T-cell (primary cell): ENCODE measurements at regions not wholly inside any gene's neighbourhood (a gene's known extent, or its start where the extent isn't known, plus 50 kb on each side); places are given as distances from the start of the nearest gene placed in this dataset.

Experiments
- ATAC-seq, 4 experiments: fragments of 200-7000 bp in 3 of 4; fragments of 150-1000 bp in 1 of 4; cut with Tn5 transposase; replicated peaks in 1 of 4; 1 replicate in 3 of 4; 2 replicates in 1 of 4; pipeline ENCODE4 v1.10.0; 2021; ENCODE audit warnings: moderate library complexity in 3 of 4, mild to moderate bottlenecking in 2 of 4, moderate number of reproducible peaks in 1 of 4
- CTCF ChIA-PET, 2 donors: fragments of 300-600 bp; sonication (Branson Sonifier 250); formaldehyde crosslinking; loops; one replicate each; lab custom pipeline; 2022; ENCODE audit warnings: antibody characterized with exemption in 2 of 2; lab: Charles Lee
- POLR2A ChIA-PET, 2 donors: fragments of 300-600 bp; sonication (Branson Sonifier 250); formaldehyde crosslinking; loops; one replicate each; lab custom pipeline; 2022; ENCODE audit warnings: antibody characterized with exemption in 2 of 2; lab: Charles Lee
- DNase-seq, 35 experiments: peaks; one replicate each; pipeline versions ENCODE4 v3.0.0 to v3.0.0-alpha.2; 2013 to 2023
- H3K27ac ChIP-seq: one replicate; pipeline ENCODE4 v1.5.1; 2013; ENCODE audit warnings: low read length
- H3K27me3 ChIP-seq, 2 experiments: replicated peaks in 1 of 2; 1 replicate in 1 of 2; 2 replicates in 1 of 2; pipeline versions ENCODE4 v1.6.1 to v1.7.0; 2013; ENCODE audit warnings: low read length in 1 of 2, mixed read lengths in 1 of 2; ENCODE audit not compliant: control insufficient read depth in 2 of 2, insufficient read depth in 2 of 2; ENCODE audit errors: extremely low read depth in 1 of 2
- H3K36me3 ChIP-seq, 2 donors: 1 replicate in 1 of 2; 2 replicates in 1 of 2; pipeline versions ENCODE4 v1.6.1 to v1.7.0; 2013; ENCODE audit warnings: low read length in 1 of 2; ENCODE audit not compliant: control insufficient read depth in 2 of 2, insufficient read depth in 1 of 2; ENCODE audit errors: extremely low read depth in 1 of 2
- H3K4me1 ChIP-seq, 2 experiments: 1 replicate in 1 of 2; 2 replicates in 1 of 2; pipeline versions ENCODE4 v1.6.1 to v1.7.0; 2013; ENCODE audit warnings: low read length in 2 of 2, mixed read lengths in 1 of 2; ENCODE audit not compliant: insufficient read depth in 2 of 2, control insufficient read depth in 1 of 2; ENCODE audit errors: extremely low read depth in 1 of 2
- H3K4me3 ChIP-seq, 2 donors: 1 replicate in 1 of 2; 2 replicates in 1 of 2; pipeline versions ENCODE4 v1.5.1 to v1.7.0; 2013; ENCODE audit warnings: mild to moderate bottlenecking in 2 of 2, low read length in 1 of 2, moderate library complexity in 1 of 2; ENCODE audit not compliant: control insufficient read depth in 1 of 2; ENCODE audit errors: extremely low read depth in 1 of 2
- H3K9me3 ChIP-seq: 2 replicates; pipeline ENCODE4 v1.7.0; 2013
- H3K27ac Mint-ChIP-seq, 2 donors: one replicate each; pipeline ENCODE4 v1.8.0; 2020 to 2021; ENCODE audit warnings: mild to moderate bottlenecking in 2 of 2, mixed read lengths in 2 of 2
- H3K27me3 Mint-ChIP-seq, 2 donors: one replicate each; pipeline ENCODE4 v1.8.0; 2021 to 2022; ENCODE audit warnings: mixed read lengths in 2 of 2
- H3K36me3 Mint-ChIP-seq: one replicate; pipeline ENCODE4 v1.8.0; 2021; ENCODE audit warnings: mixed read lengths
- H3K4me1 Mint-ChIP-seq, 3 donors: one replicate each; pipeline ENCODE4 v1.8.0; 2020 to 2022; ENCODE audit warnings: mixed read lengths in 3 of 3, mild to moderate bottlenecking in 1 of 3
- H3K4me3 Mint-ChIP-seq, 3 donors: one replicate each; pipeline ENCODE4 v1.8.0; 2020 to 2022; ENCODE audit warnings: mild to moderate bottlenecking in 3 of 3, mixed read lengths in 3 of 3, moderate library complexity in 3 of 3
- H3K9me3 Mint-ChIP-seq, 3 donors: one replicate each; pipeline ENCODE4 v1.8.0; 2020 to 2022; ENCODE audit warnings: mixed read lengths in 3 of 3
- WGBS: methylation state at CpG from one replicate; pipeline ENCODE4 v1.1.5; 2013; ENCODE audit warnings: missing lambda C conversion rate; ENCODE audit not compliant: insufficient coverage; 5-methylcytosine and 5-hydroxymethylcytosine counted together

DNA sequence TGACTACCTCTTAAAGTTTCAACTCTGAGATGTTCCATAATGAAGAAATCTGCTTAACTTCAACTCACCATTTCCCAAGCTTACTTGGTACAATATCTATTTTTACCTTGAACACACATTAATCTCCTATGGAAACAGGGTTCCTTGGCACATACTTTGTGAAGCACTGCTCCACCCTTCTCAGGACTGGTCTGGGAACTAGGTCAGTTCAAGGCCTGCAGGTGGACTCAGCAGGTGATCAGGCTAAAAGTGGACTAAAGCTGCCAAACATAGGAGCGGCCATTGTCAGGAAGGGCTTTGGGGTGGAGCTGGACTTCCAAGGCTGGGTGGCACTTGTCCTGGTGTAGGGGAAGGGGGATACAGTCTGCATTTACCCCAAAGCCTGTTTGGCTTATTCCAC lies 202.3 kb downstream of the NUAK1 start:
- H3K36me3 ChIP-seq, result no peaks in the 10 kb centered on the region
- H3K4me3 ChIP-seq, result no peak overlapping the region
- Mint-ChIP-seq H3K27ac (no peak overlapping the region), H3K4me3 (no peak overlapping the region), H3K4me1 (no peaks in the 10 kb centered on the region), H3K36me3 (no peaks in the 10 kb centered on the region), H3K9me3 (peaks cover 0 to 3% (median 0%) of the 10 kb centered on the region in 3 donors), H3K27me3 (peaks cover 3% of the 10 kb centered on the region in 2 donors)
- 80% methylated on average over 1 of the region's 1 CpG for WGBS
- POLR2A ChIA-PET, result no interaction called here
- DNase-seq (no peak), ATAC-seq (no peak)
- H3K9me3 ChIP-seq, result no peaks in the 10 kb centered on the region
- CTCF ChIA-PET, result no interaction called here
- H3K27ac ChIP-seq, result no peak overlapping the region
- no peaks in the 10 kb centered on the region for H3K27me3 ChIP-seq
- no peaks in the 10 kb centered on the region for H3K4me1 ChIP-seq

DNA sequence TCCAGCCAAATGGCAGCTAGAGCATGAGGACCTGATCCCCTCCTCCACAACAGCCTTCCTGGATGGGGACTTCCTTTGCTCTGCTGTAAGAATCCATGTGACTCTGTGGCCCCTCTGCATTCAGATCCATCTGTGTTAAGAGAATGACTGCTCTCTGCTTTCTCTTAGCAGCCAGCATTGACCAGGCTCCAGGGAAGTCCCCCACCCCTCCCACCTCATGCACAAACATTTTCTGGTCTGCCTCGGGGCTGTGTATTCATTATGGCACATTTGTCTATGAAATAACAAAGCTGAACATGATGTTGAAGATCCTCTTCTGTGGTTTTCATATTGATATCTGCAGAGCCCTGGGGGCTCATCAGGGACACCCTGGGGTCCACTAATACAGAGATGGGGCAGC lies 201.7 kb downstream of the NUAK1 start:
- Mint-ChIP-seq H3K27me3 (peaks cover 3% of the 10 kb centered on the region in 2 donors), H3K9me3 (peaks cover 0 to 3% (median 0%) of the 10 kb centered on the region in 3 donors)
- WGBS, result no CpG with 5 or more reads among the region's 1 CpG

DNA sequence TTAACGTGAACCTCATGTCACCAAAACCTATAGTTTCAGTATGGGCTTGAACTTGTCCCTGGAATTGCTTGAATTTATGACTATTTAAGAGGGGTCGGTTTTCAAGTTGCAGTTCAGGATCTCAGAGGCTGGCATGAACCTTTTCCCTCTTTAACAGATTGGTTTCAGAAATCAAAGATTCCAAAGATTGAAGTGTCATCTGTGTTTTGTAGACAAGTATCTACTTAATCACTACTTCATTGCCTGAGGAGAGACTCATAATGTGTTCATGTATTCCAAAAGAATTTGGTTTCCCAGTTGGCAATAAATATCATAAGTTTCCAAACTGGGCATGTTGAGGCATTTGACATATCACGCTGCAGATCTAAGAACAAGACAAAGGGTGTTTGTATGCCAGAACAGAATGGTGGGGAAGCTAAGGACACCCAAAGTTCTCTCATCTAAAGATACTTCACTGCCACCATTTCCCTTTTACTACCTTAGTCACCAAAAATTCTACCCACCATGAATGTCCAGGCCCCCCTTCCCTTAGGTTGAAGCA lies 199.5 kb downstream of the NUAK1 start:
- Histone ChIP-seq H3K36me3 (no peaks in the 10 kb centered on the region), H3K4me1 (no peaks in the 10 kb centered on the region), H3K9me3 (no peaks in the 10 kb centered on the region), H3K4me3 (no peak overlapping the region), H3K27ac (no peak overlapping the region), H3K27me3 (no peaks in the 10 kb centered on the region)
- Mint-ChIP-seq H3K4me1 (no peaks in the 10 kb centered on the region), H3K9me3 (peaks cover 0 to 5% (median 3%) of the 10 kb centered on the region in 3 donors), H3K27ac (no peak overlapping the region), H3K4me3 (no peak overlapping the region), H3K36me3 (no peaks in the 10 kb centered on the region), H3K27me3 (peaks cover 3% of the 10 kb centered on the region in 2 donors)
- CTCF ChIA-PET, result no interaction called here
- DNase-seq, result no peak
- POLR2A ChIA-PET, result no interaction called here
- WGBS, result no CpG with 5 or more reads among the region's 3 CpGs
- no peak for ATAC-seq

More for the DNA sequence above, 201.7 kb downstream of the NUAK1 start:
- Mint-ChIP-seq H3K27ac (no peak overlapping the region), H3K4me3 (no peak overlapping the region), H3K36me3 (no peaks in the 10 kb centered on the region), H3K4me1 (no peaks in the 10 kb centered on the region)
- H3K27me3 ChIP-seq, result no peaks in the 10 kb centered on the region
- no peak overlapping the region for H3K4me3 ChIP-seq
- no peaks in the 10 kb centered on the region for H3K36me3 ChIP-seq
- ATAC-seq (no peak), DNase-seq (no peak)
- no peaks in the 10 kb centered on the region for H3K4me1 ChIP-seq
- H3K9me3 ChIP-seq, result no peaks in the 10 kb centered on the region
- CTCF ChIA-PET, result no interaction called here
- H3K27ac ChIP-seq, result no peak overlapping the region
- POLR2A ChIA-PET, result no interaction called here

DNA sequence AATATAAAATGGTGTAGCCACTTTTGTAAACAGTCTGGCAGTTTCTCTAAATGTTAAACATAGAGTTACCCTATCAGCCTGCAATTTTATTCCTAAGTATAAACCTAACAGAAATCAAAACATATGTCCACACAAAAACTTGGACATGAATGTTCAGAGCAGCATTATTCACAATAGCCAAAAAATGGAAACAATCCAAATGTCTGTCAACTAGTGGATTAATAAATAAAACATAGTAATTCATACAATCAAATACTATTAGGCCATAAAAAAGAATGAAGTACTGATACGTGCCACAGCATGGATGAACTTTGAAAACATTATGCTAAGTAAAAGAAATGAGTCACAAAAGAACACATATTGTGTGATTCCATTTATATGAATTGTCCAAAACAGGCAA lies 196.5 kb downstream of the NUAK1 start:
- Mint-ChIP-seq H3K27me3 (peaks cover 2 to 8% of the 10 kb centered on the region in 2 donors), H3K9me3 (peaks cover 0 to 5% (median 0%) of the 10 kb centered on the region in 3 donors), H3K27ac (no peak overlapping the region), H3K4me1 (no peaks in the 10 kb centered on the region), H3K36me3 (no peaks in the 10 kb centered on the region), H3K4me3 (no peak overlapping the region)
- H3K36me3 ChIP-seq, result no peaks in the 10 kb centered on the region
- no peak for DNase-seq
- H3K4me1 ChIP-seq, result no peaks in the 10 kb centered on the region
- ATAC-seq, result no peak
- no peaks in the 10 kb centered on the region for H3K27me3 ChIP-seq
- no CpG with 5 or more reads among the region's 1 CpG for WGBS
- H3K9me3 ChIP-seq, result no peaks in the 10 kb centered on the region
- POLR2A ChIA-PET, result no interaction called here
- CTCF ChIA-PET, result no interaction called here
- H3K27ac ChIP-seq, result no peak overlapping the region
- H3K4me3 ChIP-seq, result no peak overlapping the region

DNA sequence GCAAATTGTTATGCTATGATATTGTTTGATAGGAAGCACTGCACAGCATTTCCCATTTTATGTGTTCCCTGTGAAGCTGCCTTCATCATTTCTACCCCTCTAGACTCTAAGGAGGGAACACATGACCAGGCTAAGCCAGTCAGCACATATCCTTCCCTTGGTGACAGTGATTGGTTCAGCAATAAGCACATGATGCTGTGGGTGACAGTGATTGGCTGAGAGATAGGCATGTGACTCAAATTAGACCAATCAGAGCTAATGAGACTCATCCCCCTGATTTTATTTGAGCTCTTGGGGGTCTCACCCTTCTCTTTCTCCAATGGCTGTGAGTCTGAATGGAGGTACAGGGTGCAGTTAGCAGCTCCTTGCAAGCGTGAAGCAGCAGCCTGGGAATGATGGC lies 195.2 kb downstream of the NUAK1 start:
- POLR2A ChIA-PET, result no interaction called here
- no peak overlapping the region for H3K4me3 Mint-ChIP-seq
- no peaks in the 10 kb centered on the region for H3K4me1 Mint-ChIP-seq
- H3K9me3 Mint-ChIP-seq, result peaks cover 0 to 5% (median 0%) of the 10 kb centered on the region in 3 donors
- no peaks in the 10 kb centered on the region for H3K9me3 ChIP-seq
- H3K27me3 Mint-ChIP-seq, result peaks cover 2 to 5% of the 10 kb centered on the region in 2 donors
- H3K4me3 ChIP-seq, result no peak overlapping the region
- H3K27me3 ChIP-seq, result no peaks in the 10 kb centered on the region
- ATAC-seq (no peak), DNase-seq (no peak)
- no peaks in the 10 kb centered on the region for H3K4me1 ChIP-seq
- H3K36me3 Mint-ChIP-seq, result no peaks in the 10 kb centered on the region
- no CpG with 5 or more reads among the region's 1 CpG for WGBS
- CTCF ChIA-PET, result no interaction called here
- H3K27ac Mint-ChIP-seq, result no peak overlapping the region
- H3K36me3 ChIP-seq, result no peaks in the 10 kb centered on the region
- no peak overlapping the region for H3K27ac ChIP-seq

DNA sequence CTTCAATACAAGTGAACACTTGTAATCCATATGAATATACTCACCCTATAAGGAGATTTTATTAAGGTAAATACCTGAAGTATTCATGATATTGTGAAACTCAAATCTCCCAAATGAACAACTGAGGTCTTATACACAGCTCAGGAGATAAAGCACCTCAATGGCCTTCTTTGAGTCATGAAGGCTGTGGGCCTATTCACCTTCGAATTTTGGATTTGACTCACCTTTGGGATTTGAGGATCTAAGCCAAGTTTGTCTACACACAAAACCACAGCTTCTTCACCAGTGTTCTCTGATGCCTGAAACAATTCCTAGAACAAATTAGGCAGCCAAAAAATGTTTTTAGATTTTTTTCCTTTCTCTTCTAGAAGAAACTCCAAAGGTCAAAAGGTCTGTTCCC lies 194.1 kb downstream of the NUAK1 start:
- 70% methylated on average over 1 of the region's 1 CpG for WGBS
- no peaks in the 10 kb centered on the region for H3K36me3 Mint-ChIP-seq
- peaks cover 2 to 5% of the 10 kb centered on the region in 2 donors for H3K27me3 Mint-ChIP-seq
- H3K4me3 Mint-ChIP-seq, result no peak overlapping the region
- no peak overlapping the region for H3K27ac ChIP-seq
- H3K4me1 ChIP-seq, result no peaks in the 10 kb centered on the region
- no peaks in the 10 kb centered on the region for H3K27me3 ChIP-seq
- ATAC-seq, result no peak
- no peak overlapping the region for H3K27ac Mint-ChIP-seq
- DNase-seq, result no peak
- H3K9me3 ChIP-seq, result no peaks in the 10 kb centered on the region
- ChIA-PET POLR2A (no interaction called here), CTCF (no interaction called here)
- H3K4me1 Mint-ChIP-seq, result no peaks in the 10 kb centered on the region
- peaks cover 0 to 5% (median 0%) of the 10 kb centered on the region in 3 donors for H3K9me3 Mint-ChIP-seq
- H3K4me3 ChIP-seq, result no peak overlapping the region
- no peaks in the 10 kb centered on the region for H3K36me3 ChIP-seq

DNA sequence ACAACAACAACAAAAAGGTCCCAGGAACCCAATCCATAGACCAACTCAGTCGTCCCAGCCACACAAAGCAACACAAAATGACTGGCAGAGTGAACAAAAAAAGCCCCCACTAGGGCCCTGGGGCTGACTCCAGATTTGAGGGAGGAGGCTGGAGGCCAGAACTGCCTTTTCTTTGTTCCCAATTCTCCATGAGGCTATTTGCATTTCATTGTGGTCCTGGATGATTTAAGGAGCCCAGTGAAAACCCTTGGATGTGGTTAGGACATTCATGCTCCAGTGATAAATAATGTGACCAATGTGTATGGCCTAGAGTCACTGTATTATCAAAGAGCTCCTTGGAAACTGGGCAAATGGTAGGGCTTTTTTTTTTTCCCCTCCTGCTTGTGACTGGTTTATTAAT lies 192.9 kb downstream of the NUAK1 start:
- DNase-seq, result no peak
- no peaks in the 10 kb centered on the region for H3K36me3 Mint-ChIP-seq
- no peak for ATAC-seq
- Histone ChIP-seq H3K9me3 (no peaks in the 10 kb centered on the region), H3K27ac (no peak overlapping the region), H3K36me3 (no peaks in the 10 kb centered on the region), H3K27me3 (no peaks in the 10 kb centered on the region), H3K4me1 (no peaks in the 10 kb centered on the region), H3K4me3 (no peak overlapping the region)
- ChIA-PET POLR2A (no interaction called here), CTCF (no interaction called here)
- H3K9me3 Mint-ChIP-seq, result peaks cover 0 to 5% (median 0%) of the 10 kb centered on the region in 3 donors
- no peak overlapping the region for H3K4me3 Mint-ChIP-seq
- no peak overlapping the region for H3K27ac Mint-ChIP-seq
- no peaks in the 10 kb centered on the region for H3K4me1 Mint-ChIP-seq
- no CpG with 5 or more reads among the region's 1 CpG for WGBS
- H3K27me3 Mint-ChIP-seq, result peaks cover 2 to 5% of the 10 kb centered on the region in 2 donors
